ENCODE measurements at regions not wholly inside any gene's neighbourhood (a gene's known extent, or its start where the extent isn't known, plus 50 kb on each side); places are given as distances from the start of the nearest gene placed in this dataset.

DNA sequence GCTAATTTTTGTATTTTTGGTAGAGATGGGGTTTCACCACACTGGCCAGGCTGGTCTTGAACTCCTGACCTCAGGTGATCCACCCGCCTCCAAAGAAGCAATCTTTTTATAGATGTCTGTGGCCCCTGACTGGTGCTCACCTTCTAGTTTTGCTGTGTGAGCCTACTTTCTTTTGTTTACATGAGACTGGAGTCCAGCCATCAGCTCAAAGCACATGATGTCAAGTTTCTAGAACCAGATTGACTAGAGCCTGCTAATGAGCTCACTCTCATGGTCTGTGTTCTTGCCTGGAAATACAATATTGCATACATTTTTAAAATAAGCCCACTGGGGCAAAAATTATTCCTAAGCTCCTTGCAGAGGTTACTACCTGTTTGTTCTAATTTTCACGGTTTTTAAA is 102.9 kb upstream of the PIK3R1 start (continued):
- TF ChIP-seq POLR2AphosphoS5 (IDR thresholded peaks at IDR 0.05; ENCODE audit: low read depth, low read length) (no peak), NRF1 (IDR thresholded peaks at IDR 0.05; ENCODE audit: low read depth, low read length) (no peak), YY1 (IDR thresholded peaks at IDR 0.05; ENCODE audit: low read depth) (no peak), JUND (IDR thresholded peaks at IDR 0.05) (no peak), NFIC (IDR thresholded peaks at IDR 0.05; ENCODE audit: borderline replicate concordance) (no peak)

- no peaks in the 10 kb centered on the region for H3K9me2 ChIP-seq
- ChIA-PET POLR2A (no interaction called here), CTCF (no interaction called here)
- no peaks in the 10 kb centered on the region for H4K20me1 ChIP-seq (ENCODE audit: insufficient read depth)
- H3K9me3 ChIP-seq: no peaks in the 10 kb centered on the region
- H3K4me2 ChIP-seq: no peak overlapping the region
- no peak for DNase-seq
- H3K4me1 ChIP-seq (ENCODE audit: control insufficient read depth in 1 of 2, insufficient read depth in 2 of 2, low read depth in 1 of 2, low read length in 1 of 2): no peaks in the 10 kb centered on the region
- no peaks in the 10 kb centered on the region for H3K36me3 ChIP-seq (replicated peaks in 1 of 2; ENCODE audit: control insufficient read depth in 1 of 2, insufficient read depth in 2 of 2, low read length in 1 of 2)
- H3K27me3 ChIP-seq (ENCODE audit: insufficient read depth): no peaks in the 10 kb centered on the region
- H3K27ac ChIP-seq (ENCODE audit: low read depth in 2 of 2, low read length in 1 of 2): no peak overlapping the region
- no peaks in the 10 kb centered on the region for H3F3A ChIP-seq (replicated peaks; ENCODE audit: insufficient read depth)
- TF ChIP-seq USF1 (IDR thresholded peaks at IDR 0.05; ENCODE audit: borderline replicate concordance, low read depth): no peak
- no peak for TF ChIP-seq USF2 (IDR thresholded peaks at IDR 0.05; ENCODE audit: borderline replicate concordance, low read depth, low read length)
- no peak for TF ChIP-seq FOXM1 (IDR thresholded peaks at IDR 0.05; ENCODE audit: low read depth)
- TF ChIP-seq PBX3 (IDR thresholded peaks at IDR 0.05): no peak
- no peak for TF ChIP-seq FOSL2 (IDR thresholded peaks at IDR 0.05; ENCODE audit: borderline replicate concordance, low read depth)
- no peak for TF ChIP-seq GABPA (IDR thresholded peaks at IDR 0.05; ENCODE audit: low read depth)
- TF ChIP-seq MEF2A (IDR thresholded peaks at IDR 0.05; ENCODE audit: borderline replicate concordance, low read depth): no peak
- 40% methylated on average over 1 of the region's 1 CpG for WGBS (ENCODE audit: low lambda C conversion rate)
- H3K79me2 ChIP-seq (ENCODE audit: insufficient read depth): no peaks in the 10 kb centered on the region
- no peak overlapping the region for H3K9ac ChIP-seq
- H3K4me3 ChIP-seq (ENCODE audit: low read depth in 2 of 2, low read length in 1 of 2): no peak overlapping the region
- no peak overlapping the region for H2AFZ ChIP-seq (ENCODE audit: low read depth)
Measured at GRCh38 chr5:68110894-68111293, 104.7 kb upstream of the PIK3R1 start.

DNA sequence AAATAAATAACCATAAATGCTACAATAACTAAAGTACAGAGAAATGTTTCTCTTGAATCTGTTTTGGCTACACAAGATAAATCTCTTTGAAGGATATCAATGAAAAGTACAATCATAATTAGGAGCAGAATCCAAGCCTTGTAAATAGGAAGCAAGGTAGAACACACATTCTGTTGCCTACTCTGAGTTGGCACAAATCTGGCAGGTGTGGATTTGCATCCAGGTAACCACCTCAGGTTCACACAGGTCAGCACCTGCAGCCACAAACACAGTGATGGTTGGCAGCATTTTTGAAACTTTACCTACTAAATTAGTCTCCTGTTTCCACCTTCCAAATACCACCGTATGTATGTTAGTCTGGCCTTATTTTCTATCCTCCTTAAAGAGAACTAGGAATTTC is 105.3 kb upstream of the PIK3R1 start:
- 56% methylated on average over 1 of the region's 1 CpG for WGBS (ENCODE audit: low lambda C conversion rate)
- no peak overlapping the region for H2AFZ ChIP-seq (ENCODE audit: low read depth)
- no peak overlapping the region for H3K27ac ChIP-seq (ENCODE audit: low read depth in 2 of 2, low read length in 1 of 2)
- ChIA-PET CTCF (no interaction called here), POLR2A (no interaction called here)
- no peaks in the 10 kb centered on the region for H3K36me3 ChIP-seq (replicated peaks in 1 of 2; ENCODE audit: control insufficient read depth in 1 of 2, insufficient read depth in 2 of 2, low read length in 1 of 2)
- H3K9me2 ChIP-seq: no peaks in the 10 kb centered on the region
- no peak for DNase-seq
- H3K4me1 ChIP-seq (ENCODE audit: control insufficient read depth in 1 of 2, insufficient read depth in 2 of 2, low read depth in 1 of 2, low read length in 1 of 2): no peaks in the 10 kb centered on the region
- H3K9ac ChIP-seq: no peak overlapping the region
- no peak overlapping the region for H3K4me3 ChIP-seq (ENCODE audit: low read depth in 2 of 2, low read length in 1 of 2)
- no peaks in the 10 kb centered on the region for H3K79me2 ChIP-seq (ENCODE audit: insufficient read depth)
- no peaks in the 10 kb centered on the region for H3F3A ChIP-seq (replicated peaks; ENCODE audit: insufficient read depth)
- no peak overlapping the region for H3K4me2 ChIP-seq
- H4K20me1 ChIP-seq (ENCODE audit: insufficient read depth): no peaks in the 10 kb centered on the region
- no peaks in the 10 kb centered on the region for H3K27me3 ChIP-seq (ENCODE audit: insufficient read depth)
- H3K9me3 ChIP-seq: no peaks in the 10 kb centered on the region
- no peak for TF ChIP-seq MXI1 (IDR thresholded peaks at IDR 0.05; ENCODE audit: low read depth, low read length)
- no peak for TF ChIP-seq PBX3 (IDR thresholded peaks at IDR 0.05)
- TF ChIP-seq TEAD4 (IDR thresholded peaks at IDR 0.05; ENCODE audit: borderline replicate concordance, insufficient read depth): no peak
- TF ChIP-seq RXRA (IDR thresholded peaks at IDR 0.05; ENCODE audit: borderline replicate concordance, low read depth): no peak
- TF ChIP-seq, protein P1, sequence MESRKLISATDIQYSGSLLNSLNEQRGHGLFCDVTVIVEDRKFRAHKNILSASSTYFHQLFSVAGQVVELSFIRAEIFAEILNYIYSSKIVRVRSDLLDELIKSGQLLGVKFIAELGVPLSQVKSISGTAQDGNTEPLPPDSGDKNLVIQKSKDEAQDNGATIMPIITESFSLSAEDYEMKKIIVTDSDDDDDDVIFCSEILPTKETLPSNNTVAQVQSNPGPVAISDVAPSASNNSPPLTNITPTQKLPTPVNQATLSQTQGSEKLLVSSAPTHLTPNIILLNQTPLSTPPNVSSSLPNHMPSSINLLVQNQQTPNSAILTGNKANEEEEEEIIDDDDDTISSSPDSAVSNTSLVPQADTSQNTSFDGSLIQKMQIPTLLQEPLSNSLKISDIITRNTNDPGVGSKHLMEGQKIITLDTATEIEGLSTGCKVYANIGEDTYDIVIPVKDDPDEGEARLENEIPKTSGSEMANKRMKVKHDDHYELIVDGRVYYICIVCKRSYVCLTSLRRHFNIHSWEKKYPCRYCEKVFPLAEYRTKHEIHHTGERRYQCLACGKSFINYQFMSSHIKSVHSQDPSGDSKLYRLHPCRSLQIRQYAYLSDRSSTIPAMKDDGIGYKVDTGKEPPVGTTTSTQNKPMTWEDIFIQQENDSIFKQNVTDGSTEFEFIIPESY (IDR thresholded peaks at IDR 0.05; ENCODE audit: borderline replicate concordance, low read depth): no peak
- TF ChIP-seq TCF12 (IDR thresholded peaks at IDR 0.05): no peak
- no peak for TF ChIP-seq JUND (IDR thresholded peaks at IDR 0.05)
- no peak for TF ChIP-seq YY1 (IDR thresholded peaks at IDR 0.05; ENCODE audit: low read depth)
- TF ChIP-seq RAD21 (IDR thresholded peaks at IDR 0.05; ENCODE audit: low read length): no peak
- TF ChIP-seq NFIC (IDR thresholded peaks at IDR 0.05; ENCODE audit: borderline replicate concordance): no peak
- no peak for TF ChIP-seq ELF1 (IDR thresholded peaks at IDR 0.05)
- TF ChIP-seq FOXJ3 (CRISPR knock-in tag; IDR thresholded peaks at IDR 0.05): no peak
- no peak for TF ChIP-seq USF2 (IDR thresholded peaks at IDR 0.05; ENCODE audit: borderline replicate concordance, low read depth, low read length)
- TF ChIP-seq USF1 (IDR thresholded peaks at IDR 0.05; ENCODE audit: borderline replicate concordance, low read depth): no peak
